HS-5 (cell line): ENCODE measurements at regions not wholly inside any gene's neighbourhood (a gene's known extent, or its start where the extent isn't known, plus 50 kb on each side); places are given as distances from the start of the nearest gene placed in this dataset.

Experiments used
- DNase-seq: peaks from one replicate; pipeline ENCODE4 v3.0.0-alpha.2; 2012; ENCODE audit warnings: low read depth

DNA sequence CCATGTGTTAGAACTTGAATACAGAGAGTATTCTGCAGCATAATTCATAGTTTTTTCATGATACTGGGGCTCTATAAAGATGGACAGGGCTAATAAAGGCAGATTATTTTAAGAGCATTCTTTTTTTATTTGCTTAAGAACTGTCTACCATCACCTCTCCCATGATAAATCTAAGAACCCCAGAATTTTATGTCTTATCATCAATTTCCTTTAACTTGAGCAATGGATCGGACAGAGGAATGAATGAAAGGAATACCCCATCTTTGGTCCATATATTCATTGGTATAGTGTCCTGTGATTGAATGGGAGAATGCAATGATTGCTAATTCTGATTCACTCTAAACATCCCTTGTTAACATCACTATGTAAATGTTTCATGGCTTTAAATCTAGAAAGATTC, 946.3 kb upstream of the LRRN3 start:
- no peak for DNase-seq

DNA sequence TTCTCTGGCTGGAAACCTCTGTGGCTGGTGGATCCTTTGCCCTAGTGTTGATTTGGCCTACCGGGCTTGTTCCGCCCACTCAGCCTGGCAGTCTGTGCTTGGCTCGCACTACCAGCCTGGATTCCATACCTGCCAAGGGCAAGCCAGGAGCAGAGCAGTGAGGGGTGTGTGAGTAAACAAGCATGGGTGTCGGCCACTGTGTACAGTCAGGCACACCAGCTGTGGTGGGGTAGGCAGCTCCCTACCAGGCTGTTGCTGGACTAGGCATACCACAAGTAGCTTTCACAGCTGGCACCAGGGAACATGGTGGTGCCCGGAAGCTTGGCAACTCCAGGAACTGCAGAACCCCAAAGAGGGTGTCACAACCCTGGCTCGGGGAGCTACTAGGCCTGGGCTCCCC, 942.9 kb upstream of the LRRN3 start:
- no peak for DNase-seq

DNA sequence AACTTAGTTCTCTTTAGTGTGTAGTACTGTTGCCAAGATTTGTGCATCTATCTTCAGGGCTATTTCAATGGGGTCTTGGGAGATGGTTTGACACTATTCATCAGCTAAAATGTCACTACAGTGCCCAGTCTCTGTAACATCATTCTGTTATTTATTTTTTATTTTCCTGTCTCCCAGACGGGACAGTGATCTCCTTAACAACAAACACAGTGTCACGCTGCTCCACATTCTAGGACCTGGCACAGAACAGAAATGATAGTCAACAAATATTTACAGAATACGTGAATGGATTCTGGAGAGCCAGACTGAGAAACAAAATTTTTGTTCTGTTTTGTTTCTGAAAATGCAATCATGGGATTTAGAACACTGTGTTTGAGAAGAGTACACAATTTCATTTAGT, 937.7 kb upstream of the LRRN3 start:
- DNase-seq, result no peak

DNA sequence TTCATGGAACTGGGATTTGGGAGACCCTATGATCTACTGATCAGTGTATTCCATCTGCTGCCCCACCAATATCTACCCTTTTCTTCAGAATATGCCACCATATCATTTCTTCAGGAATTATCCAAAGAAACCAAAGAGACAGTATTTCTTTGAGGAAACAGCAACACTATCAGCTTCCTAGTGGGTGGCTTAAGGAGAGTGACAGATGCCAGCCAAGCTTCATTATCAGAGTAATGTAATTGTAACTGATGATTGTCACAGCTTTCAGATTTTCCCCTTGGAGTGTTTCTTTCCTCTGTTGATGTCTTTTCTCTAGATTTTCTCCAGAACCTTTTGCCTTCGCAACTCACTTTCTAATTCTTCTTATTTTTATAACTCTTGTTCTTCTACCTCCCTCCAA, 934.4 kb upstream of the LRRN3 start:
- no peak for DNase-seq

DNA sequence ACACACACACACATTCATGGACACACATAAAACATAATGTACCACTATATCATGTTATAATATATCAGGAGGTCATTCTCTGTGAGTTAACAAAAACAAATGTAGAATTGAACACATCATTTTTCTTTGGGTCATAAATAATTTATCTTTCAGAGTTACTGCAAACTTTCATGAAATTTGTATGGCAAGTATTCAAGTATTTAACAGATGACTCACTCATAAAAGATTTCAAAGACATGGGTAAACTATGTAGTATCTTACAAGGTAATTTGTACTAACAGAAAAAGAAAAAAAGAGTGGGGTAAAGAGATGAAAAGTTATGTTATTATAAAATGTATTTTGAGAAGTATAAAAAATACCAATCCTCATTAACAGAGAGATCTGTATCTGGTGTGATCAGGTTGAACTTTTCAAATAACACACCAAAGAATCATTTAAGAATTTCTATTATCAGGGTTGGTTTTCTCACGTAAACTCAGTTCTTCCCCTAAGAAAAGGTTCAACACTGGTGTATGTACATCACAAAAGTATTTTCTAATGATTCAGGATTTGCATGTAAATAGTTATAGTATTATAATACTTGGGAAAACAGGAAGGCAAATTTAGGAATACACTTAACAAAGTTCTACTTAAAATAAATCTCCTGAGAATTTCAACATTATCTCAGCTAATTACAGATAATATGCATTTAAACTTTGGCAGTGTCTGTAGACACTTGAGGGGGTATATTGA, 933.1 kb upstream of the LRRN3 start:
- DNase-seq, result no peak

DNA sequence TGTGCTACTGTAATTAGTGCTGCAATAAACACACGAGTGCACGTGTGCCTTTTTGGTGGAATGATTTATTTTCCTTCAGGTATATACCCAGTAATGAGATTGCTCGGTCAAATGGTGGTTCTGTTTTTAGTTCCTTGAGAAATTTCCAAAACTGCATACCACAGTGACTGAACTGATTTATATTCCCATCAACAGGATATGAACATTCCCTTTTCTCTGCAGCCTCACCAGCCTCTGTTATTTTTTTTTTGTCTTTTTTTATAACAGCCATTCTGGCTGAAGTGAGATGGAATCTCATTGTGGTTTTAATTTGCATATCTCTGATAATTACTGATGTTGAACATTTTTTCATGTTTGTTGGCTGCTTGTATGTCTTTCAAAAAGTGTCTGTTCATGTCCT, 922.9 kb upstream of the LRRN3 start:
- no peak for DNase-seq

DNA sequence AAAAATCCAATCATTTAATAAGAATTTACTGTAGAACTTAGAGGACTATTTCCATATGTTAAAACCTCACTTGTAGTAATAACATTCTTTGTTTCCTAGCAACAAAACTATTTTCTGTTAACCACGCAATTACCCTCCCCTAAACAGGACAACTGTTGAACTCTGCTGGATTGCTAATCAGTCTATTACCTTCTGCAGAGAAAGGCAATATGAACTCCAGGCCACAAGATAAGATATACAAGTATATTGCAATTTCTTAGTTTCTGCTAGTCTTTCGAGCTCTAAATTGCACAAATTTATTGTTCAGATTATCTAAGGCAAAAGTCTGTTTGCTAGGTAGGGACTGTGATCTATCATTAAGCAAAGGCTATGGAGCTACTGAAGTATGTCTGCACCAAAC, 920.1 kb upstream of the LRRN3 start:
- DNase-seq, result no peak

DNA sequence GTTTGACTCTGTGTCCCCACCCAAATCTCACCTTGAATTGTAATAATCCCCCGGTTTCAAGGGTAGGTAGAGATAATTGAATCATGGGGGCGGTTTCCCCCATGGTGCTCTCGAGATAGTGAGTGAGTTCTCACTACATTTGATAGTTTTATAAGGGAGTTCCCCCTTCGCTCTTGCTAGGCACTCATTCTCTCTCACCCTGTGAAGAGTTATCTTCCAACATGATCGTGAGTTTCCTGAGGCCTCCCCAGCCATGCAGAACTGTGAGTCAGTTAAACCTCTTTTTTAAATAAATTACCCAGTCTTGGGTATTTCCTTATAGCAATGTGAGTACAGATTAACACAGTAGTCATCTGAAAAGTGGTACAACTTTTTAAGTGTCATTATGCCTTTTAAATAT, 913.5 kb upstream of the LRRN3 start:
- no peak for DNase-seq

DNA sequence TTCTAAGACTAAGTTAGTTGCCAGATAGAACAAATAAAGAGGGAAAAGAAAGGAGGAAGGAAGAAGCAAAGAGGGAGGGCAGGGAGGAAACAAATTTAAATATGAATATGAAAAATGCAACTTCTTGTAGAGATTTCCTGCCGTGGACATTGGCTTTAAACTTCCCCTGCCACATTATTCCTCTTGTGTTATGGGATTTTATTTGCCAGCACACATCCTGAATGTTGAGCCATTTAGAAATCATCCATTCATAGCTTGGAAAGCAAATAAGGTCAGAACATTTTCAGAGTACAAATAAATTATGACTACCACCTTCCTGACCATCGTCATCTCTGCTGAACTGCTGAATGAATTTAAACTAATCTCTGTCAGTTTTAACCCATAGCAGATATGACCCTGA, 911.9 kb upstream of the LRRN3 start:
- no peak for DNase-seq

DNA sequence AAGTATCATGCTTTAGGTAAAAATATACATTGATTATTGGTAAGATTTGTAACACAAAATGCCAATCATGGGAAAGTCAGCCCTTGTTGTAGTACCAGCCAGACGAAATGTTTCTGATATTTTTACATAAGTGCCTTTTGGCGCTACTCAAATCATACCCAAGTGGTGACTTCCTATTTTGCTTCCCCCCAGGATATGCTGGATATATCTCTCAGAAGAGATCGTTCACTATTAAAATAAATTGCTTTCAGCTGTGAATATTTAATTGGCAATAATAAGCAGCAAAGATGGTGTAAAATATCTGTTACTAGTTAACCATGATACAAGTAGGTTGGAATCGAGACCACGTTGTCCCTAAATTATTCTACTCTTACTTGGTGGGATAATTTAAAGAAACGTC, 909.2 kb upstream of the LRRN3 start:
- no peak for DNase-seq

DNA sequence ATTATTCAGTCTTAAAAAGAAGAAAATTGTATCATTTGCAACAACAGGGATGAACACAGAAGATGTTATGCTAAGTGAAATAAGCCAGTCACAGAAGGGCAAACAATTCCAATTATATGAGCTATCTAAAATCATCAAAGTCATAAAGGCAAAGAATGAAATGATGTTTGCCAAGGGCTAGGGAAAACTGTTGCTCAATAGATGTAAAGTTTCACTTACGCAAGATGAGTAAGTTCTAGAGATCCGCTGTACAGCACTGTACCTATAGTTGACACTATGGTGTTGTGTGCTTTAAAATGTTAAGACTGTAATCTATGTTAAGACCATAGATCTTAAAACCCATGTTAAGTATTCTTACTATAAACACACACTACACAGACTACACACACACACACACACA, 904.6 kb upstream of the LRRN3 start:
- DNase-seq, result no peak

DNA sequence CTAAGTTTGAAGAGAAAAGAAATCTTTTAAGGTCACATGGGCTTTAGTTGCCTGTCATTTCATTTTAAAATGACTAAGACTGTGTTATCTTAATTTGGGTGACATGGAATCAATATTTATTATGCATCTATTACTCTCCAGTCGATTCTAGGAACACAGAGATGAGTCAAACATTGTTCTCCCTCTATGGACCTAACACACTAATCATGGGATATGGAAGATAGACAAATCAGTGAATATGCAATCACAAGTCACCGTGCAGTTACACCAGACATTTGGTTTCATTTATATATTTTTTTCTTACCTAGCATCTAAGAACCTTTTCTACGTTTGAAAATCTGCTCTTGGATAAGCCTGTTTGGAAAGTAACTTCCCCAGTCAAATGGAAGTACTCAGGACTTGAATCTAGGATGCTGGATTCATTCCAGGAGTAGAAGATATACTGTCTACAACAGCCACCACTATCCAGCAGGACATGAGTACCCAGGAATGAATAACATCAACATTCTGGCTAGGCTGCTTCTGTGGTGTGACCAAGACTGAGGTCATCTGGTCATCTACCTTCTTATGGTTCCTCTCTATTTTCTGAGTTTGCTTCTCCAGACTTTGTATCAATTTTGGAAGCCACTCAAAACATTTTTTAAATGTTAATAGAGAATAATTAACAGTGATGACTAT, 902.9 kb upstream of the LRRN3 start:
- DNase-seq, result no peak

DNA sequence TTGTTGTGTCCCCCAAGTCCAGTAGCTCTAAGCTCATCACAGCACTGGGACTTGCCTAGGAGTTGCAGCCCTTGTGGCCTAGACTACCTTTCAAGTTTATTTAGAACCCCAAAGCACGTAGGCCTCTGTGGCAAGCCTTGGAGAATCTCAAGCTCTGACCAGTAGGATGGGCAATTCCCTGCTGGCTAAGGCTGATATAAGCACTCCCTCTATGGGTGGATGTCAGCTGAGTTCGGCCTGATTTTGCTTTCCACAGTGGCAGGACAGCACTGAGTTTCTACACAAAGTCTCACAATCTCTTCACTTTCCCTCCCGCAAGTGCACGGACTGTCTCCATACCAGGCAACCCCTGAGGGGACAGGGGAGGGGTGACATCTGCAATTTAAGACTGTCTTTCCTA, 886.4 kb upstream of the LRRN3 start:
- no peak for DNase-seq

DNA sequence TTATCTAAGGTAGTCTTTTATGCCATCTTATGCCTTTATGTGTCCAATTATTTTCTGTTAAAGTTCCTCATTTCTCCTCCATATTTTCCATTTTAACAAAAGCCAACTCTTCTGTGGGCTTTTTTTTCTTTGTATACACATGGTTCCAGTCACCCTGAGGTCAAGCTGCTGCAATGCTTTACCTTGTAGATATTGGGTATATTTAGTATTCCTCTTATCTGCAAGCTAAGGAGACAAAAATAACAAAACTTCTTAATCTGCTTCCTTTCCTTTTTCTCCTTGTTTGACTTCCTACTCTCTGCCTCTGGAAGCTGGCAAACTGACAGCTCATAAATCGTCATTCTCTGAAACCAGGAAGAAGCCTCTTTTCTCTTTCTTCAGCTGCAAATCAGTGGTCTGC, 885.0 kb upstream of the LRRN3 start:
- DNase-seq, result no peak

DNA sequence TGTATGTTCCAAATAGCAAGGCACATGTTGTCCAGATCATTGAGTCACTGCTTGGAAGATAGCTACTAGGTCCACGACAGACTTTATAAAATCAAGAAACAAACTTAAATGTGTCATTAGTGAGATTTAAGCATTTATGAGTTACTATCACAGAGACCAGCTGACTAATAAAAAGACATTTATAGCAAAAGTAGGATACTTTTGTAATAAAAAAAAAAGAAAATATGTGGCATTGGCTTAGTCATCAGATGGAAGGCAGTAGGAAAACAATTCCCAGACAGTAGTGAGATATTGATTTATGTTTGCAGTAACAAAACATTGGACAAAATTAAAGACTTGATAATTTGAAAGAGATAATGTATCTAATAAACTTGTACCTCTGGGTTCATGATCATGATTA, 881.0 kb upstream of the LRRN3 start:
- DNase-seq, result no peak

DNA sequence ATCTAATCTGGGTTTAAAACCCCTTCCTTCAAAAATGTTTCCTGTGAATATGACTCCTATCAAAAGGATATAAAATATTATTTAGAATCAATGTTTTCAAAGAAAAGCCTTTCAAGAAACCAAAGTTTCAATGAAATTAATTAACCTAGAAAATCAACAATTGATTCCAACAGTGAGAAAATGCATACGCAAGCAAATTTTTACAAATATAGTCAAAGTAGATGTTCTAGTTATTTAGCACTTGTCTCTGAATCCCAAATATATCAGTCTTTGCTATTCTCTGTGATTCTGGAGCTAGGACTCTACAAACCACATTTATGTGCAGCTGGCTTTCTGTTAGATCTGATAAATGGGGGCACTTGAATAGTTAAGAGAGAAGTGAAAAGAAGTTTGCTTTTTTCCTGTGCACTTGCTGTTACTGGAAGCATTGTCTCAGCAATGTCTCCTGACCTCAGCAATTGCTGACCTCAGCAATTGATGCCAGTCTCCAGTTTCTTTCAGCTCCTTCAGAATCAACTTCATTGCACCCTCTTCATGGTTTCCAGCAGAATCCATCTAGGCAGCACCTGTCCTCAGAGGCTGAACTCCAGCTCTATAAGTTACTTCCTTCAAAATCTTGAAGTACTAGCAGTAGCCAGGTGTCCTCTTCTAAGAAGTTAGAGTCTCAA, 879.9 kb upstream of the LRRN3 start:
- DNase-seq, result no peak

DNA sequence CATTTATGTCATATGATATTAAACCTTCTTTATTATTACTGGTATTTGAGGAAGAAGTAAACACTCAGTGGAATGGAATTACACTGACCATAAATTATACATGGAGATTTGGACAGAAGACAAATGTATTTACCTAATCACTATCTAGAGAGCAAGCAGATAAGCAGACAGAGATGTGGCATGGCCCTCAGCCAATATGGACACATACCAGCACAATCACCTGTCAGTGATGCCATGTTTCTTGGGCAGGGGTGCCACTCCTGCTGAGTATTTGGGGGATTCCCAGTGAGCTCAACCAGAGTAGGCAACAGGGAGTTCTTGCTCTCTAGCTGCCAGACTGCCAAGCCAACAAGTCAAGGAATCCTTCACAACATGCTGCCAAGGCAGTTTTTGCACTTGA, 866.3 kb upstream of the LRRN3 start:
- no peak for DNase-seq

DNA sequence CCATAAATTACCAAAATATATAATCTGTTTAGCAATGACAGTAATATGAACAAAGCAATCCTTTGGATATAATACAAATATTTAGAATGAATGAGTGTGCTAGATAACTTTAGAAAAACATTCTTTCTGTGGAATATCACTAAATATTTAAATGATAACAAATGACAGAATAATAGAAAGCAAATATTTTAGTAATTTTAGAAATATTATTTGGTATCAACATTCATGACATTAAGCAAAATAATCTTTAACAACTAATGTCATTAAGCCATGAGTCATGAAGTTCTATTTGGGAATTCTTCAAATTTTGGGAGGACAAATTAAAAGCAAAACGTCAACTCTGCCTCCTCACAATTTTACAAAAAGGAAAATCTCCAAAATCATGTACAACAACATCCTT, 844.8 kb upstream of the LRRN3 start:
- DNase-seq, result no peak

DNA sequence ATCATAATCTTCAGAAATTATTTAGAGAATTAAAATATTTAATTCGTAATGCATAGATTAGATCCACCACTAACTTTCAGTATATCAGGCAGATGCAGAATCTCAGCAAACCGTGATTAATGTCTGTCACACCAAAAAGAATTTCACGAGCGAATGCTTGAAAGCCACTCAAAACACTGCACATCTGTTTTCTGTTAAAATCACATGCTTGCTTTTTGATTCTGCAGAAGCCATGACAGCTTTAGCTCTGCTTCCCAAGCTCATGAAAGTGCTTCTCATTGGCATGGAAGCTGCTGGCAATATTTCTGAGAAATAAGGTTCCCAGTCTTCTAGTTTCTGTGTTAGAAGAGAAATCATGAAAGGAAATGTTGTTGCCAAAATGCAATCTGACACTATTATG, 837.8 kb upstream of the LRRN3 start:
- no peak for DNase-seq

DNA sequence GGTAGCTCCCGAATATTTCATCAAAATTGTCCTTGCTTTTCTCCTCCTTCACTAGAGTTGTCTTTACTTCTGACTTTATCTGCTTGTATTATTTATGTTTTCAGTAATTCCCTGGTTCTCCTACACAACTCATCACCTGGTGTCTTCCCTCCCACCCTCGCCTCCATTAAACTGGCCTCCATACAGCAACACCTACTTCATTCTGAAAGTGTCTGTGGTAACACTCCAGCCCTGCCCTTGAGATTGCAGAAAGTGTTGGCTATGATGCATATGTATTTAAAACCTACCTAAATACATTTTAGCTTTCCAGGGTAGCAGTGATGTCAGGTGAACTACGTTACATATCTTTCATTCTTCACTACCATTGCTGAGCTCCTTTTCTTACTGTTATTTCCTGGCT, 833.3 kb upstream of the LRRN3 start:
- DNase-seq, result no peak

DNA sequence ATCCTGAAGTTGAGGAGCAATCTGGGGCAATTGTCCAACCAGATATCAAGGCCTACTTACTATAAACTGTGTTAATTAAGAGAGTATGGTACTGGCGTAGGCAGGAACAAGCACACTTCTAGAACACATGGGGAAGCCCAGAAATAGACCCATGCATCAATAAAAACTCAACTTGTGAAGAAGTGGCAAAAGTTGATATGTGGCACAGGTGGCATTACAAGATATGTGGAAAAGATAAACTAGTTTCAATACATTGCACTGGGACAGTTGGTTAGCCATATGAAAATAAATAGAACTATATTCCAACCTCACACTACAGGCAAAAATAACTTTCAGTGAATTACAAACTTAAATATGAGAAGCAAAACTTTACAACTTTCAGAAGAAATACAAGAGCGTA, 828.7 kb upstream of the LRRN3 start:
- no peak for DNase-seq

DNA sequence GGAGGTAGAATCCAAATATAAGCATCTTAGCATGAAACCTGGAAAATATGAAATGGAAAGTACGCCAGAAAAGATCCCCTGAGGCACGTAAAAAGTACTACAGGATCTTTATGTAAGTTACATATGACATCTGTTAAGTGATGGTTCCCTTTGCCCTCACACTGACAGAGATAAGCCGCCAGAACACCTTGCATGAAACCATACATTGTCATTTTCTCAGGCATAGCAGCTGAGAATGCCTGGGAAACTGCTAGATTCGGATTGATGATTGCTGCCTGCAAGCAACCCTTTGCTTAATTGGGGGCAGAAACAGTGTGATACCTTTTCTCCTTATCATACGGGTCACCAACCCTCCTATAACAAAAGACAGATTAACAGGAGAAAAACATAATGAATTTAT, 826.6 kb upstream of the LRRN3 start:
- no peak for DNase-seq

DNA sequence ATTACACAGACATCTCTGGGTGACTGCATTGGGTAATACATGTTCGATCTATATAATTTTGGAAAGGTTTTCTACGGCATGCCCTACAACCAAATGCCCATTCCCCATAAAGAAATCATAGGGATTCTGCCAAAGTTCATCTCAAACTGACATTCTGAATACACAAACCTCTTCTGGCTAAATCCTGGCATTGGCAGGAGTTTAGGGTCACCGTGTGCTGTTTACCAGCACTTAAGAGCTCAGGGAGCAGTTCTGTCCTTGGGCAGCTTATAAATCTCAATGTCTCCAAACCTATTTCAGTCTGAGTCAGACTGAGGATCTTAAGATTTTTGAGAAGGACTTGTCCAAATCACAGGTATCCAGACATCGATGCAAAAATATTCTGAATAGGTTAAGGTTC, 809.6 kb upstream of the LRRN3 start:
- DNase-seq, result no peak

DNA sequence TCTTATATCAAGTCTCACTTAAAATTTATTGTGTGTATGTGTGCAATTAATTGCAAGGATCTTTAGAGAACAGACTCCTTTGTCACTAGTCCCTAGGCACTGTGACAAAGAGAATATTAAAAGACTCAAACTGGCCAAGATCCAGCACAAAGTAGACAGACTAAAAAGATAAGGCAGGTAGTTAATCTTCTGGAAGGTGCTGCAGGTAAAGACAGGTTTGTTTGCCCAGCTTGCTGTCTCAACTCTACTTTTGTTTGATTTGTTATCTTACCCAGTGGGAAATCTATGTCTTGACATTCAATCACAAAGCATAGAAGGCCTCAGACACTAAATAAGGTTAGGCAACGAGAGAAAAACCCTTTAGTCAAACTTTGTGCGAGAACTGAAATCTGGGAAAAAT, 807.9 kb upstream of the LRRN3 start:
- no peak for DNase-seq
